ENCODE measurements at regions not wholly inside any gene's neighbourhood (a gene's known extent, or its start where the extent isn't known, plus 50 kb on each side); places are given as distances from the start of the nearest gene placed in this dataset.
A peak's percentile ranks its signal among the peaks of the same experiment; 100 is the strongest.

GRCh38 chr13:93086329-93086728 lies 140.3 kb upstream of the GPC6 start:
- H4K8ac ChIP-seq (ENCODE audit: low read length) = no peak overlapping the region
- WGBS = 80% methylated on average over 1 of the region's 2 CpGs
- H3K4ac ChIP-seq (ENCODE audit: low read depth in 1 of 2, low read length in 2 of 2) = no peak overlapping the region
- H3K9me3 ChIP-seq (ENCODE audit: control insufficient read depth, low read length) = no peaks in the 10 kb centered on the region
- no peak overlapping the region for H3K18ac ChIP-seq (ENCODE audit: low read depth in 1 of 2, low read length in 2 of 2)
- no peak for DNase-seq
- no peaks in the 10 kb centered on the region for H3K36me3 ChIP-seq (ENCODE audit: control insufficient read depth in 1 of 2, insufficient read depth in 2 of 2, low read depth in 1 of 2, low read length in 2 of 2)
- H2BK12ac ChIP-seq (ENCODE audit: low read length in 2 of 2) = no peak overlapping the region
- no peak overlapping the region for H3K4me3 ChIP-seq (ENCODE audit: insufficient read depth in 1 of 2, low read depth in 1 of 2, low read length in 2 of 2)
- H2BK5ac ChIP-seq (ENCODE audit: low read depth, low read length, poor library complexity, severe bottlenecking) = no peak overlapping the region
- no peak overlapping the region for H2AFZ ChIP-seq (ENCODE audit: low read depth, low read length)
- no peak overlapping the region for H2BK15ac ChIP-seq (ENCODE audit: low read depth, poor library complexity, severe bottlenecking)
- H3K79me1 ChIP-seq (replicated peaks; ENCODE audit: low read length, poor library complexity, severe bottlenecking) = no peaks in the 10 kb centered on the region
- no peak overlapping the region for H3K4me2 ChIP-seq (ENCODE audit: low read length, poor library complexity, severe bottlenecking)
- no peak overlapping the region for H2AK5ac ChIP-seq (ENCODE audit: low read length, severe bottlenecking)
- H3K27me3 ChIP-seq (ENCODE audit: control insufficient read depth in 1 of 2, insufficient read depth in 1 of 2, low read length in 2 of 2) = no peaks in the 10 kb centered on the region
- H3K23ac ChIP-seq (ENCODE audit: low read length in 2 of 2) = no peak overlapping the region
- no peak overlapping the region for H4K91ac ChIP-seq (ENCODE audit: low read length)
- no peak overlapping the region for H3K14ac ChIP-seq (ENCODE audit: low read length in 2 of 2)
- no peak overlapping the region for H2BK120ac ChIP-seq (ENCODE audit: low read depth, low read length)
- no peak overlapping the region for H3K9ac ChIP-seq (ENCODE audit: low read length)
- H3K4me1 ChIP-seq (ENCODE audit: control insufficient read depth, insufficient read depth, low read depth, low read length) = no peaks in the 10 kb centered on the region
- no peak overlapping the region for H3K27ac ChIP-seq (ENCODE audit: low read length, poor library complexity, severe bottlenecking)

- H3K4ac ChIP-seq (ENCODE audit: low read depth in 1 of 2, low read length in 2 of 2) = no peak overlapping the region
- no peaks in the 10 kb centered on the region for H3K9me3 ChIP-seq (ENCODE audit: control insufficient read depth, low read length)
- DNase-seq = no peak
- H3K9ac ChIP-seq (ENCODE audit: low read length) = no peak overlapping the region
- no peak overlapping the region for H2BK120ac ChIP-seq (ENCODE audit: low read depth, low read length)
- H3K79me1 ChIP-seq (replicated peaks; ENCODE audit: low read length, poor library complexity, severe bottlenecking) = no peaks in the 10 kb centered on the region
- H3K27ac ChIP-seq (ENCODE audit: low read length, poor library complexity, severe bottlenecking) = no peak overlapping the region
- no peak overlapping the region for H3K4me2 ChIP-seq (ENCODE audit: low read length, poor library complexity, severe bottlenecking)
- H3K14ac ChIP-seq (ENCODE audit: low read length in 2 of 2) = no peak overlapping the region
- no peak overlapping the region for H2BK15ac ChIP-seq (ENCODE audit: low read depth, poor library complexity, severe bottlenecking)
- no peaks in the 10 kb centered on the region for H3K4me1 ChIP-seq (ENCODE audit: control insufficient read depth, insufficient read depth, low read depth, low read length)
- no peak overlapping the region for H2AK5ac ChIP-seq (ENCODE audit: low read length, severe bottlenecking)
- H3K4me3 ChIP-seq (ENCODE audit: insufficient read depth in 1 of 2, low read depth in 1 of 2, low read length in 2 of 2) = no peak overlapping the region
- H3K18ac ChIP-seq (ENCODE audit: low read depth in 1 of 2, low read length in 2 of 2) = no peak overlapping the region
- H2BK5ac ChIP-seq (ENCODE audit: low read depth, low read length, poor library complexity, severe bottlenecking) = no peak overlapping the region
- 97% methylated on average over 6 of the region's 6 CpGs for WGBS
- no peak overlapping the region for H3K23ac ChIP-seq (ENCODE audit: low read length in 2 of 2)
- H2AFZ ChIP-seq (ENCODE audit: low read depth, low read length) = no peak overlapping the region
- no peaks in the 10 kb centered on the region for H3K36me3 ChIP-seq (ENCODE audit: control insufficient read depth in 1 of 2, insufficient read depth in 2 of 2, low read depth in 1 of 2, low read length in 2 of 2)
- peak overlapping the region; percentile 46 for H4K8ac ChIP-seq (ENCODE audit: low read length)
- H2BK12ac ChIP-seq (ENCODE audit: low read length in 2 of 2) = no peak overlapping the region
- no peaks in the 10 kb centered on the region for H3K27me3 ChIP-seq (ENCODE audit: control insufficient read depth in 1 of 2, insufficient read depth in 1 of 2, low read length in 2 of 2)
- no peak overlapping the region for H4K91ac ChIP-seq (ENCODE audit: low read length)
Measured at GRCh38 chr13:93098972-93099371, 127.6 kb upstream of the GPC6 start.

DNA sequence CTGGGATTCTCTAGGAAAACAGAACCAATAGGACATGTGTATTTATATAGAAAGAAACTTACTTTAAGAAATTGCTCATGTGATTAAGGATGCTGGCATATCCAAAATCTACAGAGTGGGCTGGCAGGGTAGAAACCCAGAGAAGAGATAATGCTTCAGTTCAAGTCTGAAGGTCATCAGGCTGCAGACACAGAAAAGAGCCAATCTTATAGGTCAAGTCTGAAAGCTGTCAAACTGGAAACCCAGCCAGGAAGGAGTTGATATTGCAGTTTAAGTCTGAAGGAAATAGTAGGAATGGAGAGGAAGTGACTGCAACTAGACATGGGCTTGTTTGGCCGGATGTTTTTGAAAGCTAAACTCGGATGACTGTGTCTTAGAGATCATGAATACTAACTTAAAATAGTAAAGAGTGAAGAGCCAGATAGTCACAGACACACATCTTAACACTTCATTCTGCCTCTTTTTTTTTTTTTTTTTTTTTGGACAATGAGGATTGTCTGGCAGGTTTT lies 125.3 kb upstream of the GPC6 start:
- Histone ChIP-seq H3K9ac (ENCODE audit: low read length) (no peak overlapping the region), H3K9me3 (ENCODE audit: control insufficient read depth, low read length) (no peaks in the 10 kb centered on the region), H2BK120ac (ENCODE audit: low read depth, low read length) (no peak overlapping the region), H3K14ac (ENCODE audit: low read length in 2 of 2) (no peak overlapping the region), H3K18ac (ENCODE audit: low read depth in 1 of 2, low read length in 2 of 2) (no peak overlapping the region), H2AFZ (ENCODE audit: low read depth, low read length) (no peak overlapping the region), H3K79me1 (replicated peaks; ENCODE audit: low read length, poor library complexity, severe bottlenecking) (no peaks in the 10 kb centered on the region), H3K36me3 (ENCODE audit: control insufficient read depth in 1 of 2, insufficient read depth in 2 of 2, low read depth in 1 of 2, low read length in 2 of 2) (no peaks in the 10 kb centered on the region), H3K4ac (ENCODE audit: low read depth in 1 of 2, low read length in 2 of 2) (no peak overlapping the region), H4K91ac (ENCODE audit: low read length) (no peak overlapping the region), H3K23ac (ENCODE audit: low read length in 2 of 2) (no peak overlapping the region), H4K8ac (ENCODE audit: low read length) (no peak overlapping the region), H3K4me3 (ENCODE audit: insufficient read depth in 1 of 2, low read depth in 1 of 2, low read length in 2 of 2) (no peak overlapping the region), H3K27ac (ENCODE audit: low read length, poor library complexity, severe bottlenecking) (no peak overlapping the region), H2BK15ac (ENCODE audit: low read depth, poor library complexity, severe bottlenecking) (no peak overlapping the region), H2BK5ac (ENCODE audit: low read depth, low read length, poor library complexity, severe bottlenecking) (no peak overlapping the region), H2BK12ac (ENCODE audit: low read length in 2 of 2) (no peak overlapping the region), H3K27me3 (ENCODE audit: control insufficient read depth in 1 of 2, insufficient read depth in 1 of 2, low read length in 2 of 2) (no peaks in the 10 kb centered on the region), H3K4me2 (ENCODE audit: low read length, poor library complexity, severe bottlenecking) (no peak overlapping the region), H3K4me1 (ENCODE audit: control insufficient read depth, insufficient read depth, low read depth, low read length) (no peaks in the 10 kb centered on the region), H2AK5ac (ENCODE audit: low read length, severe bottlenecking) (no peak overlapping the region)
- WGBS = no CpG with 5 or more reads among the region's 2 CpGs
- DNase-seq = no peak

- Histone ChIP-seq H3K4me1 (ENCODE audit: control insufficient read depth, insufficient read depth, low read depth, low read length) (no peaks in the 10 kb centered on the region), H2BK5ac (ENCODE audit: low read depth, low read length, poor library complexity, severe bottlenecking) (no peak overlapping the region), H4K8ac (ENCODE audit: low read length) (no peak overlapping the region), H3K14ac (ENCODE audit: low read length in 2 of 2) (no peak overlapping the region), H3K4ac (ENCODE audit: low read depth in 1 of 2, low read length in 2 of 2) (no peak overlapping the region), H2BK12ac (ENCODE audit: low read length in 2 of 2) (no peak overlapping the region), H3K27ac (ENCODE audit: low read length, poor library complexity, severe bottlenecking) (no peak overlapping the region), H3K4me3 (ENCODE audit: insufficient read depth in 1 of 2, low read depth in 1 of 2, low read length in 2 of 2) (no peak overlapping the region), H2BK15ac (ENCODE audit: low read depth, poor library complexity, severe bottlenecking) (no peak overlapping the region), H3K27me3 (ENCODE audit: control insufficient read depth in 1 of 2, insufficient read depth in 1 of 2, low read length in 2 of 2) (no peaks in the 10 kb centered on the region), H2AK5ac (ENCODE audit: low read length, severe bottlenecking) (no peak overlapping the region), H3K23ac (ENCODE audit: low read length in 2 of 2) (no peak overlapping the region), H2AFZ (ENCODE audit: low read depth, low read length) (no peak overlapping the region), H3K18ac (ENCODE audit: low read depth in 1 of 2, low read length in 2 of 2) (no peak overlapping the region), H3K9me3 (ENCODE audit: control insufficient read depth, low read length) (no peaks in the 10 kb centered on the region), H3K79me1 (replicated peaks; ENCODE audit: low read length, poor library complexity, severe bottlenecking) (no peaks in the 10 kb centered on the region), H4K91ac (ENCODE audit: low read length) (no peak overlapping the region), H3K36me3 (ENCODE audit: control insufficient read depth in 1 of 2, insufficient read depth in 2 of 2, low read depth in 1 of 2, low read length in 2 of 2) (no peaks in the 10 kb centered on the region), H3K4me2 (ENCODE audit: low read length, poor library complexity, severe bottlenecking) (no peak overlapping the region), H2BK120ac (ENCODE audit: low read depth, low read length) (no peak overlapping the region), H3K9ac (ENCODE audit: low read length) (no peak overlapping the region)
- 94% methylated on average over 6 of the region's 6 CpGs for WGBS
- no peak for DNase-seq
Measured at GRCh38 chr13:93104270-93104669, 122.3 kb upstream of the GPC6 start.
